ENCODE measurements at regions not wholly inside any gene's neighbourhood (a gene's known extent, or its start where the extent isn't known, plus 50 kb on each side); places are given as distances from the start of the nearest gene placed in this dataset.

GRCh38 chr2:81007104-81007503, 702.6 kb upstream of the LRRTM1 start:
- no peaks in the 10 kb centered on the region for H3K4me1 ChIP-seq (ENCODE audit: control insufficient read depth, low read length)
- no peak overlapping the region for H3K27ac ChIP-seq (ENCODE audit: low read depth, low read length)
- H3K79me2 ChIP-seq (ENCODE audit: control insufficient read depth, low read length), result no peaks in the 10 kb centered on the region
- peaks cover 4% of the 10 kb centered on the region; the same call in 1 of the 2 replicates for H3K9me3 ChIP-seq (ENCODE audit: control insufficient read depth, insufficient read depth, low read length)
- no peak overlapping the region for H3K4me2 ChIP-seq (ENCODE audit: low read length)
- no peaks in the 10 kb centered on the region for H3K36me3 ChIP-seq (ENCODE audit: control insufficient read depth, low read length)
- no peak overlapping the region for H3K4me3 ChIP-seq (ENCODE audit: low read length)
- TF ChIP-seq CTCF (IDR thresholded peaks at IDR 0.05; ENCODE audit: low read depth, low read length, poor library complexity, severe bottlenecking) (no peak), EZH2phosphoT487 (IDR thresholded peaks at IDR 0.05; ENCODE audit: borderline replicate concordance, low read length) (no peak)
- no peaks in the 10 kb centered on the region for H3F3A ChIP-seq (ENCODE audit: control insufficient read depth, insufficient read depth)
- no peaks in the 10 kb centered on the region for H3K9me2 ChIP-seq (replicated peaks; ENCODE audit: control insufficient read depth, low read length)
- no peaks in the 10 kb centered on the region for H4K20me1 ChIP-seq (ENCODE audit: control insufficient read depth, insufficient read depth, low read depth, low read length)
- H3K27me3 ChIP-seq (ENCODE audit: control insufficient read depth, low read length), result no peaks in the 10 kb centered on the region

GRCh38 chr2:81002906-81003305, 698.4 kb upstream of the LRRTM1 start:
- no peaks in the 10 kb centered on the region for H3K79me2 ChIP-seq (ENCODE audit: control insufficient read depth, low read length)
- no peak overlapping the region for H3K27ac ChIP-seq (ENCODE audit: low read depth, low read length)
- no peak overlapping the region for H3K4me3 ChIP-seq (ENCODE audit: low read length)
- no peak for TF ChIP-seq EZH2phosphoT487 (IDR thresholded peaks at IDR 0.05; ENCODE audit: borderline replicate concordance, low read length)
- TF ChIP-seq CTCF (IDR thresholded peaks at IDR 0.05; ENCODE audit: low read depth, low read length, poor library complexity, severe bottlenecking), result no peak
- H3K9me3 ChIP-seq (ENCODE audit: control insufficient read depth, insufficient read depth, low read length), result peaks cover 4% of the 10 kb centered on the region; the same call in 1 of the 2 replicates
- H4K20me1 ChIP-seq (ENCODE audit: control insufficient read depth, insufficient read depth, low read depth, low read length), result no peaks in the 10 kb centered on the region
- H3K4me2 ChIP-seq (ENCODE audit: low read length), result no peak overlapping the region
- no peaks in the 10 kb centered on the region for H3K4me1 ChIP-seq (ENCODE audit: control insufficient read depth, low read length)
- H3F3A ChIP-seq (ENCODE audit: control insufficient read depth, insufficient read depth), result no peaks in the 10 kb centered on the region
- no peaks in the 10 kb centered on the region for H3K9me2 ChIP-seq (replicated peaks; ENCODE audit: control insufficient read depth, low read length)
- H3K36me3 ChIP-seq (ENCODE audit: control insufficient read depth, low read length), result no peaks in the 10 kb centered on the region
- H3K27me3 ChIP-seq (ENCODE audit: control insufficient read depth, low read length), result no peaks in the 10 kb centered on the region

GRCh38 chr2:80987466-80987865, 682.9 kb upstream of the LRRTM1 start:
- H3K79me2 ChIP-seq (ENCODE audit: control insufficient read depth, low read length), result no peaks in the 10 kb centered on the region
- no peaks in the 10 kb centered on the region for H3K36me3 ChIP-seq (ENCODE audit: control insufficient read depth, low read length)
- no peaks in the 10 kb centered on the region for H4K20me1 ChIP-seq (ENCODE audit: control insufficient read depth, insufficient read depth, low read depth, low read length)
- H3K27me3 ChIP-seq (ENCODE audit: control insufficient read depth, low read length), result no peaks in the 10 kb centered on the region
- H3K9me3 ChIP-seq (ENCODE audit: control insufficient read depth, insufficient read depth, low read length), result peaks cover 3% of the 10 kb centered on the region; the same call in 1 of the 2 replicates
- no peak for TF ChIP-seq EZH2phosphoT487 (IDR thresholded peaks at IDR 0.05; ENCODE audit: borderline replicate concordance, low read length)
- no peak for TF ChIP-seq CTCF (IDR thresholded peaks at IDR 0.05; ENCODE audit: low read depth, low read length, poor library complexity, severe bottlenecking)
- no peak overlapping the region for H3K4me2 ChIP-seq (ENCODE audit: low read length)
- no peaks in the 10 kb centered on the region for H3F3A ChIP-seq (ENCODE audit: control insufficient read depth, insufficient read depth)
- no peak overlapping the region for H3K4me3 ChIP-seq (ENCODE audit: low read length)
- no peaks in the 10 kb centered on the region for H3K9me2 ChIP-seq (replicated peaks; ENCODE audit: control insufficient read depth, low read length)
- H3K4me1 ChIP-seq (ENCODE audit: control insufficient read depth, low read length), result no peaks in the 10 kb centered on the region
- H3K27ac ChIP-seq (ENCODE audit: low read depth, low read length), result no peak overlapping the region

Data from DOHH2 (cell line).